ENCODE measurements at regions not wholly inside any gene's neighbourhood (a gene's known extent, or its start where the extent isn't known, plus 50 kb on each side); places are given as distances from the start of the nearest gene placed in this dataset.

GRCh38 chr1:14546416-14546815 is 52.1 kb upstream of the KAZN start:
- ChIA-PET POLR2A (ENCODE audit: unreplicated experiment) (no interaction called here), CTCF (no interaction called here)
- Histone ChIP-seq H2AFZ (no peak overlapping the region), H3K27ac (no peak overlapping the region), H3K4me2 (no peak overlapping the region), H3K79me2 (ENCODE audit: low read depth) (no peaks in the 10 kb centered on the region), H3K4me1 (replicated peaks; ENCODE audit: insufficient read depth) (no peaks in the 10 kb centered on the region), H3K36me3 (ENCODE audit: low read depth) (no peaks in the 10 kb centered on the region), H3F3A (ENCODE audit: insufficient read depth, low read depth) (no peaks in the 10 kb centered on the region), H4K20me1 (ENCODE audit: insufficient read depth) (no peaks in the 10 kb centered on the region), H3K9me2 (ENCODE audit: insufficient read depth) (no peaks in the 10 kb centered on the region), H3K4me3 (no peak overlapping the region), H3K27me3 (ENCODE audit: insufficient read depth, low read depth) (0 out of 2 replicates have a peak, but pooled peaks cover 4% of the 10 kb centered on the region), H3K9me3 (ENCODE audit: insufficient read depth, low read depth) (no peaks in the 10 kb centered on the region)
- no TSS peak for BruUV-seq (replicated peaks)
- TF ChIP-seq, protein P1, sequence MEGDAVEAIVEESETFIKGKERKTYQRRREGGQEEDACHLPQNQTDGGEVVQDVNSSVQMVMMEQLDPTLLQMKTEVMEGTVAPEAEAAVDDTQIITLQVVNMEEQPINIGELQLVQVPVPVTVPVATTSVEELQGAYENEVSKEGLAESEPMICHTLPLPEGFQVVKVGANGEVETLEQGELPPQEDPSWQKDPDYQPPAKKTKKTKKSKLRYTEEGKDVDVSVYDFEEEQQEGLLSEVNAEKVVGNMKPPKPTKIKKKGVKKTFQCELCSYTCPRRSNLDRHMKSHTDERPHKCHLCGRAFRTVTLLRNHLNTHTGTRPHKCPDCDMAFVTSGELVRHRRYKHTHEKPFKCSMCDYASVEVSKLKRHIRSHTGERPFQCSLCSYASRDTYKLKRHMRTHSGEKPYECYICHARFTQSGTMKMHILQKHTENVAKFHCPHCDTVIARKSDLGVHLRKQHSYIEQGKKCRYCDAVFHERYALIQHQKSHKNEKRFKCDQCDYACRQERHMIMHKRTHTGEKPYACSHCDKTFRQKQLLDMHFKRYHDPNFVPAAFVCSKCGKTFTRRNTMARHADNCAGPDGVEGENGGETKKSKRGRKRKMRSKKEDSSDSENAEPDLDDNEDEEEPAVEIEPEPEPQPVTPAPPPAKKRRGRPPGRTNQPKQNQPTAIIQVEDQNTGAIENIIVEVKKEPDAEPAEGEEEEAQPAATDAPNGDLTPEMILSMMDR (conservative IDR thresholded peaks at IDR 0.05) = no peak
- TF ChIP-seq EZH2 (IDR thresholded peaks at IDR 0.05; ENCODE audit: low read depth) = no peak
- DNase-seq = no peak
- intact Hi-C loops (cut with micrococcal nuclease; ENCODE audit: unreplicated experiment) = no loop called here

Data from PC-9 (cell line).